ENCODE measurements at regions not wholly inside any gene's neighbourhood (a gene's known extent, or its start where the extent isn't known, plus 50 kb on each side); places are given as distances from the start of the nearest gene placed in this dataset.

- TF ChIP-seq, protein P1, sequence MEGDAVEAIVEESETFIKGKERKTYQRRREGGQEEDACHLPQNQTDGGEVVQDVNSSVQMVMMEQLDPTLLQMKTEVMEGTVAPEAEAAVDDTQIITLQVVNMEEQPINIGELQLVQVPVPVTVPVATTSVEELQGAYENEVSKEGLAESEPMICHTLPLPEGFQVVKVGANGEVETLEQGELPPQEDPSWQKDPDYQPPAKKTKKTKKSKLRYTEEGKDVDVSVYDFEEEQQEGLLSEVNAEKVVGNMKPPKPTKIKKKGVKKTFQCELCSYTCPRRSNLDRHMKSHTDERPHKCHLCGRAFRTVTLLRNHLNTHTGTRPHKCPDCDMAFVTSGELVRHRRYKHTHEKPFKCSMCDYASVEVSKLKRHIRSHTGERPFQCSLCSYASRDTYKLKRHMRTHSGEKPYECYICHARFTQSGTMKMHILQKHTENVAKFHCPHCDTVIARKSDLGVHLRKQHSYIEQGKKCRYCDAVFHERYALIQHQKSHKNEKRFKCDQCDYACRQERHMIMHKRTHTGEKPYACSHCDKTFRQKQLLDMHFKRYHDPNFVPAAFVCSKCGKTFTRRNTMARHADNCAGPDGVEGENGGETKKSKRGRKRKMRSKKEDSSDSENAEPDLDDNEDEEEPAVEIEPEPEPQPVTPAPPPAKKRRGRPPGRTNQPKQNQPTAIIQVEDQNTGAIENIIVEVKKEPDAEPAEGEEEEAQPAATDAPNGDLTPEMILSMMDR (IDR thresholded peaks at IDR 0.05; ENCODE audit: low read depth, low read length) = no peak
- TF ChIP-seq POLR2A (IDR thresholded peaks at IDR 0.05; ENCODE audit: extremely low read depth, insufficient read length) (no peak), MYC (IDR thresholded peaks at IDR 0.05; ENCODE audit: low read depth, low read length) (no peak)
- TF ChIP-seq, protein P2, sequence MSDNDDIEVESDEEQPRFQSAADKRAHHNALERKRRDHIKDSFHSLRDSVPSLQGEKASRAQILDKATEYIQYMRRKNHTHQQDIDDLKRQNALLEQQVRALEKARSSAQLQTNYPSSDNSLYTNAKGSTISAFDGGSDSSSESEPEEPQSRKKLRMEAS (IDR thresholded peaks at IDR 0.05; ENCODE audit: low read depth, low read length) = no peak
Measured at GRCh38 chr5:166074582-166075481, 2216.6 kb upstream of the WWC1 start.

All from NB4 (cell line).